ENCODE measurements at regions not wholly inside any gene's neighbourhood (a gene's known extent, or its start where the extent isn't known, plus 50 kb on each side); places are given as distances from the start of the nearest gene placed in this dataset.

GRCh38 chr1:185406691-185407009, 89.6 kb upstream of the IVNS1ABP start:
- no peak for DNase-seq
- no peaks in the 10 kb centered on the region for H3K36me3 ChIP-seq
- peaks cover 0 to 6% (median 0%) of the 10 kb centered on the region in 8 donors for H3K9me3 ChIP-seq
- no peak overlapping the region for H3K4me3 ChIP-seq
- WGBS, 5 donors, result 91 to 100% (median 95%) methylated on average over 1 of the region's 1 CpG
- H3K27me3 ChIP-seq (replicated peaks in 1 of 7), result no peaks in the 10 kb centered on the region
- intact Hi-C loops (cut with DNase I; ENCODE audit: low total_unique reads), result no loop called here
- peaks cover 0 to 15% (median 3%) of the 10 kb centered on the region in 6 donors for H3K4me1 ChIP-seq
- no peak overlapping the region for H3K27ac ChIP-seq
- no peak for TF ChIP-seq POLR2AphosphoS5 (IDR thresholded peaks at IDR 0.05)
- no peak for TF ChIP-seq CTCF (IDR thresholded peaks at IDR 0.05 in 8 of 11, conservative IDR thresholded peaks at IDR 0.05 in 3 of 11)
- no peak for TF ChIP-seq POLR2A (IDR thresholded peaks at IDR 0.05)

- no peak overlapping the region for H3K27ac ChIP-seq
- H3K27me3 ChIP-seq (replicated peaks in 1 of 7), result no peaks in the 10 kb centered on the region
- 79 to 95% (median 83%) methylated on average over 3 of the region's 3 CpGs for WGBS, 5 donors
- intact Hi-C loops (cut with DNase I; ENCODE audit: low total_unique reads), result no loop called here
- no peaks in the 10 kb centered on the region for H3K36me3 ChIP-seq
- H3K4me1 ChIP-seq, result peaks cover 0 to 15% (median 3%) of the 10 kb centered on the region in 6 donors
- H3K4me3 ChIP-seq, result no peak overlapping the region
- H3K9me3 ChIP-seq, result peaks cover 0 to 6% (median 0%) of the 10 kb centered on the region in 8 donors
- TF ChIP-seq POLR2AphosphoS5 (IDR thresholded peaks at IDR 0.05), result no peak
- no peak for TF ChIP-seq POLR2A (IDR thresholded peaks at IDR 0.05)
- no peak for TF ChIP-seq CTCF (IDR thresholded peaks at IDR 0.05 in 8 of 11, conservative IDR thresholded peaks at IDR 0.05 in 3 of 11)
- no peak for DNase-seq
Measured at GRCh38 chr1:185406006-185406690, 89.1 kb upstream of the IVNS1ABP start.

- TF ChIP-seq POLR2AphosphoS5 (IDR thresholded peaks at IDR 0.05) (no peak), POLR2A (IDR thresholded peaks at IDR 0.05) (no peak), CTCF (IDR thresholded peaks at IDR 0.05 in 8 of 11, conservative IDR thresholded peaks at IDR 0.05 in 3 of 11) (no peak)
- Histone ChIP-seq H3K4me1 (peaks cover 0 to 15% (median 3%) of the 10 kb centered on the region in 6 donors), H3K4me3 (no peak overlapping the region), H3K9me3 (peaks cover 0 to 6% (median 0%) of the 10 kb centered on the region in 8 donors), H3K27ac (peak overlapping the region in 2 of 8 donors; percentile 0 to 65), H3K36me3 (no peaks in the 10 kb centered on the region), H3K27me3 (replicated peaks in 1 of 7) (no peaks in the 10 kb centered on the region)
- WGBS, 5 donors, result 82 to 94% (median 86%) methylated on average over 6 of the region's 6 CpGs
- intact Hi-C loops (cut with DNase I; ENCODE audit: low total_unique reads), result no loop called here
- DNase-seq, result no peak
Measured at GRCh38 chr1:185404907-185405568, 88.0 kb upstream of the IVNS1ABP start.

GRCh38 chr1:185404291-185404690, 87.2 kb upstream of the IVNS1ABP start:
- WGBS, 5 donors, result 26 to 74% (median 50%) methylated on average over 11 to 12 of the region's 12 CpGs

More at GRCh38 chr1:185404291-185404690, 87.2 kb upstream of the IVNS1ABP start:
- Histone ChIP-seq H3K36me3 (no peaks in the 10 kb centered on the region), H3K4me3 (peak overlapping the region in 1 of 8 donors; percentile 20), H3K9me3 (peaks cover 0 to 6% (median 0%) of the 10 kb centered on the region in 8 donors), H3K4me1 (peaks cover 0 to 13% (median 3%) of the 10 kb centered on the region in 6 donors), H3K27me3 (replicated peaks in 1 of 7) (no peaks in the 10 kb centered on the region), H3K27ac (peak overlapping the region in 1 of 8 donors; percentile 65)
- no peak for TF ChIP-seq CTCF (IDR thresholded peaks at IDR 0.05 in 8 of 11, conservative IDR thresholded peaks at IDR 0.05 in 3 of 11)
- no peak for TF ChIP-seq POLR2A (IDR thresholded peaks at IDR 0.05)
- TF ChIP-seq POLR2AphosphoS5 (IDR thresholded peaks at IDR 0.05), result no peak
- intact Hi-C loops (cut with DNase I; ENCODE audit: low total_unique reads), result no loop called here
- no peak for DNase-seq
